ENCODE measurements at regions not wholly inside any gene's neighbourhood (a gene's known extent, or its start where the extent isn't known, plus 50 kb on each side); places are given as distances from the start of the nearest gene placed in this dataset.
"Not testable (repeated sequence)": the region's sequence is repeated elsewhere in the genome, so short reads cannot be mapped to it uniquely, and the experiment has no call there.

GRCh38 chr10:33706191-33706590 is 371.7 kb upstream of the NRP1 start:
- no peaks in the 10 kb centered on the region for H3K27me3 ChIP-seq (ENCODE audit: control insufficient read depth in 1 of 2, insufficient read depth in 2 of 2, low read length in 1 of 2)
- intact Hi-C loops (cut with DNase I): no loop called here
- ATAC-seq (ENCODE audit: low FRiP score) (peak; percentile 20), DNase-seq (peak in 1 of 2 donors; percentile 59)
- 38 to 44% methylated on average over 3 of the region's 3 CpGs for WGBS, 2 donors
- H3K27ac ChIP-seq (ENCODE audit: low read depth in 1 of 2, low read length in 2 of 2): no peak overlapping the region
- no peaks in the 10 kb centered on the region for H3K4me1 ChIP-seq (ENCODE audit: control insufficient read depth in 1 of 2, insufficient read depth in 2 of 2, low read length in 2 of 2)
- H3K36me3 ChIP-seq (ENCODE audit: control insufficient read depth in 1 of 2, insufficient read depth in 2 of 2, low read length in 1 of 2): peaks cover 0 to 2% of the 10 kb centered on the region in 2 donors
- H3K9me3 ChIP-seq (ENCODE audit: control insufficient read depth, low read length): no peaks in the 10 kb centered on the region
- H3K4me3 ChIP-seq (ENCODE audit: low read length in 2 of 2): no peak overlapping the region

- no peaks in the 10 kb centered on the region for H3K27me3 ChIP-seq (ENCODE audit: control insufficient read depth in 1 of 2, insufficient read depth in 2 of 2, low read length in 1 of 2)
- peak; percentile 38 for ATAC-seq (ENCODE audit: low FRiP score)
These were observed 369.9 kb upstream of the NRP1 start for GRCh38 chr10:33704214-33704830.

GRCh38 chr10:33703501-33704213 is 369.2 kb upstream of the NRP1 start:
- Histone ChIP-seq H3K4me3 (ENCODE audit: low read length in 2 of 2) (no peak overlapping the region), H3K27me3 (ENCODE audit: control insufficient read depth in 1 of 2, insufficient read depth in 2 of 2, low read length in 1 of 2) (no peaks in the 10 kb centered on the region), H3K27ac (ENCODE audit: low read depth in 1 of 2, low read length in 2 of 2) (no peak overlapping the region), H3K36me3 (ENCODE audit: control insufficient read depth in 1 of 2, insufficient read depth in 2 of 2, low read length in 1 of 2) (no peaks in the 10 kb centered on the region), H3K9me3 (ENCODE audit: control insufficient read depth, low read length) (no peaks in the 10 kb centered on the region), H3K4me1 (ENCODE audit: control insufficient read depth in 1 of 2, insufficient read depth in 2 of 2, low read length in 2 of 2) (no peaks in the 10 kb centered on the region)
- ATAC-seq (ENCODE audit: low FRiP score): peak; percentile 7
- 87% methylated on average over 7 of the region's 7 CpGs for WGBS, 2 donors
- intact Hi-C loops (cut with DNase I): no loop called here
- no peak for DNase-seq

More at GRCh38 chr10:33704214-33704830, 369.9 kb upstream of the NRP1 start:
- intact Hi-C loops (cut with DNase I): no loop called here
- no peaks in the 10 kb centered on the region for H3K4me1 ChIP-seq (ENCODE audit: control insufficient read depth in 1 of 2, insufficient read depth in 2 of 2, low read length in 2 of 2)
- no peak for DNase-seq
- WGBS, 2 donors: 95 to 96% methylated on average over 4 of the region's 4 CpGs
- no peak overlapping the region for H3K27ac ChIP-seq (ENCODE audit: low read depth in 1 of 2, low read length in 2 of 2)
- no peak overlapping the region for H3K4me3 ChIP-seq (ENCODE audit: low read length in 2 of 2)
- no peaks in the 10 kb centered on the region for H3K36me3 ChIP-seq (ENCODE audit: control insufficient read depth in 1 of 2, insufficient read depth in 2 of 2, low read length in 1 of 2)
- no peaks in the 10 kb centered on the region for H3K9me3 ChIP-seq (ENCODE audit: control insufficient read depth, low read length)

GRCh38 chr10:33698033-33698432 is 363.6 kb upstream of the NRP1 start:
- DNase-seq (no peak), ATAC-seq (ENCODE audit: low FRiP score) (no peak)
- intact Hi-C loops (cut with DNase I): no loop called here
- Histone ChIP-seq H3K9me3 (ENCODE audit: control insufficient read depth, low read length) (no peaks in the 10 kb centered on the region), H3K4me3 (ENCODE audit: low read length in 2 of 2) (no peak overlapping the region), H3K27ac (ENCODE audit: low read depth in 1 of 2, low read length in 2 of 2) (no peak overlapping the region), H3K27me3 (ENCODE audit: control insufficient read depth in 1 of 2, insufficient read depth in 2 of 2, low read length in 1 of 2) (no peaks in the 10 kb centered on the region), H3K36me3 (ENCODE audit: control insufficient read depth in 1 of 2, insufficient read depth in 2 of 2, low read length in 1 of 2) (no peaks in the 10 kb centered on the region), H3K4me1 (ENCODE audit: control insufficient read depth in 1 of 2, insufficient read depth in 2 of 2, low read length in 2 of 2) (no peaks in the 10 kb centered on the region)

- no peak for ATAC-seq (ENCODE audit: low FRiP score)
- WGBS, 2 donors: 97 to 99% methylated on average over 5 of the region's 5 CpGs
These were observed 362.5 kb upstream of the NRP1 start for GRCh38 chr10:33697016-33697415.

GRCh38 chr10:33695536-33695935 is 361.1 kb upstream of the NRP1 start:
- Histone ChIP-seq H3K27ac (ENCODE audit: low read depth in 1 of 2, low read length in 2 of 2) (no peak overlapping the region), H3K27me3 (ENCODE audit: control insufficient read depth in 1 of 2, insufficient read depth in 2 of 2, low read length in 1 of 2) (no peaks in the 10 kb centered on the region), H3K4me3 (ENCODE audit: low read length in 2 of 2) (no peak overlapping the region), H3K36me3 (ENCODE audit: control insufficient read depth in 1 of 2, insufficient read depth in 2 of 2, low read length in 1 of 2) (no peaks in the 10 kb centered on the region), H3K4me1 (ENCODE audit: control insufficient read depth in 1 of 2, insufficient read depth in 2 of 2, low read length in 2 of 2) (no peaks in the 10 kb centered on the region), H3K9me3 (ENCODE audit: control insufficient read depth, low read length) (no peaks in the 10 kb centered on the region)
- DNase-seq: no peak
- 93% methylated on average over 5 of the region's 5 CpGs for WGBS, 2 donors
- intact Hi-C loops (cut with DNase I): no loop called here
- no peak for ATAC-seq (ENCODE audit: low FRiP score)

More at GRCh38 chr10:33697016-33697415, 362.5 kb upstream of the NRP1 start:
- Histone ChIP-seq H3K27ac (ENCODE audit: low read depth in 1 of 2, low read length in 2 of 2) (no peak overlapping the region), H3K4me1 (ENCODE audit: control insufficient read depth in 1 of 2, insufficient read depth in 2 of 2, low read length in 2 of 2) (no peaks in the 10 kb centered on the region), H3K9me3 (ENCODE audit: control insufficient read depth, low read length) (no peaks in the 10 kb centered on the region), H3K36me3 (ENCODE audit: control insufficient read depth in 1 of 2, insufficient read depth in 2 of 2, low read length in 1 of 2) (no peaks in the 10 kb centered on the region), H3K4me3 (ENCODE audit: low read length in 2 of 2) (no peak overlapping the region), H3K27me3 (ENCODE audit: control insufficient read depth in 1 of 2, insufficient read depth in 2 of 2, low read length in 1 of 2) (no peaks in the 10 kb centered on the region)
- DNase-seq: no peak
- intact Hi-C loops (cut with DNase I): no loop called here

GRCh38 chr10:33690536-33690935 is 356.1 kb upstream of the NRP1 start:
- H3K36me3 ChIP-seq (ENCODE audit: control insufficient read depth in 1 of 2, insufficient read depth in 2 of 2, low read length in 1 of 2); H3K4me3 ChIP-seq (ENCODE audit: low read length in 2 of 2); H3K4me1 ChIP-seq (ENCODE audit: control insufficient read depth in 1 of 2, insufficient read depth in 2 of 2, low read length in 2 of 2); H3K27me3 ChIP-seq (ENCODE audit: control insufficient read depth in 1 of 2, insufficient read depth in 2 of 2, low read length in 1 of 2); DNase-seq; ATAC-seq (ENCODE audit: low FRiP score); H3K9me3 ChIP-seq (ENCODE audit: control insufficient read depth, low read length); intact Hi-C loops (cut with DNase I); H3K27ac ChIP-seq (ENCODE audit: low read depth in 1 of 2, low read length in 2 of 2): not testable (repeated sequence)
- 91 to 96% methylated on average over 2 of the region's 2 CpGs for WGBS, 2 donors

- DNase-seq (no peak), ATAC-seq (ENCODE audit: low FRiP score) (no peak)
- intact Hi-C loops (cut with DNase I): no loop called here
- H3K9me3 ChIP-seq (ENCODE audit: control insufficient read depth, low read length): no peaks in the 10 kb centered on the region
- H3K27me3 ChIP-seq (ENCODE audit: control insufficient read depth in 1 of 2, insufficient read depth in 2 of 2, low read length in 1 of 2): no peaks in the 10 kb centered on the region
- no peak overlapping the region for H3K4me3 ChIP-seq (ENCODE audit: low read length in 2 of 2)
- H3K4me1 ChIP-seq (ENCODE audit: control insufficient read depth in 1 of 2, insufficient read depth in 2 of 2, low read length in 2 of 2): no peaks in the 10 kb centered on the region
- no peak overlapping the region for H3K27ac ChIP-seq (ENCODE audit: low read depth in 1 of 2, low read length in 2 of 2)
- 90 to 96% methylated on average over 2 of the region's 2 CpGs for WGBS, 2 donors
- H3K36me3 ChIP-seq (ENCODE audit: control insufficient read depth in 1 of 2, insufficient read depth in 2 of 2, low read length in 1 of 2): no peaks in the 10 kb centered on the region
These were observed 354.0 kb upstream of the NRP1 start for GRCh38 chr10:33688506-33688905.

- H3K27me3 ChIP-seq (ENCODE audit: control insufficient read depth in 1 of 2, insufficient read depth in 2 of 2, low read length in 1 of 2): no peaks in the 10 kb centered on the region
- H3K27ac ChIP-seq (ENCODE audit: low read depth in 1 of 2, low read length in 2 of 2): no peak overlapping the region
- intact Hi-C loops (cut with DNase I): no loop called here
- 43 to 64% methylated on average over 2 of the region's 2 CpGs for WGBS, 2 donors
- no peak overlapping the region for H3K4me3 ChIP-seq (ENCODE audit: low read length in 2 of 2)
- no peaks in the 10 kb centered on the region for H3K36me3 ChIP-seq (ENCODE audit: control insufficient read depth in 1 of 2, insufficient read depth in 2 of 2, low read length in 1 of 2)
- ATAC-seq (ENCODE audit: low FRiP score) (no peak), DNase-seq (no peak)
- H3K4me1 ChIP-seq (ENCODE audit: control insufficient read depth in 1 of 2, insufficient read depth in 2 of 2, low read length in 2 of 2): no peaks in the 10 kb centered on the region
- H3K9me3 ChIP-seq (ENCODE audit: control insufficient read depth, low read length): no peaks in the 10 kb centered on the region
These were observed 349.7 kb upstream of the NRP1 start for GRCh38 chr10:33684211-33684611.

Measured in aorta (tissue), 5 donors.